ENCODE measurements at regions not wholly inside any gene's neighbourhood (a gene's known extent, or its start where the extent isn't known, plus 50 kb on each side); places are given as distances from the start of the nearest gene placed in this dataset.

GRCh38 chr18:24914685-24915084, 437.3 kb downstream of the ZNF521 start:
- Mint-ChIP-seq H3K9me3 (no peaks in the 10 kb centered on the region), H3K4me1 (ENCODE audit: low read depth) (no peaks in the 10 kb centered on the region), H3K4me3 (no peak overlapping the region), H3K27me3 (ENCODE audit: low read depth) (no peaks in the 10 kb centered on the region), H3K36me3 (ENCODE audit: insufficient read depth) (no peaks in the 10 kb centered on the region)
- ATAC-seq (no peak), DNase-seq (no peak)

DNA sequence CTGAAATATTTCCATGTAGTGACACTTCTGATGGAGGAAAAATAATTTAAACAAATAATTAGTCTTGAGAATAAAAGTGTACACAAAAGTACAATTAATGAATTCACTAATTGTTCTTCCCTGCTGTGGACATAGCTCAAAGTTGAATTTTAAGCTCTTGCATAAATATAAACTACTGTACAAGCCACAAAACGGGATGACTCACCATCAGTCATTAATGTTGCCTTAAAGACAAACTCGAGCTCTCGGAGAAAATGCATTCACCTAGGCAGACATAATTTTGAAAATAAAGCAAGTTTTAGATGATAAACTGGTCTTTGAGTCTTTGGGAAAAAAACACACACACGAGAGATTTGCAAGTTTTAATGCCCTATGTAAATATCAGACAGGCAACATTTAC, 436.4 kb downstream of the ZNF521 start:
- H3K36me3 Mint-ChIP-seq (ENCODE audit: insufficient read depth) = no peaks in the 10 kb centered on the region
- no peaks in the 10 kb centered on the region for H3K9me3 Mint-ChIP-seq
- no peak for ATAC-seq
- no peaks in the 10 kb centered on the region for H3K27me3 Mint-ChIP-seq (ENCODE audit: low read depth)
- DNase-seq = no peak
- no peak overlapping the region for H3K4me3 Mint-ChIP-seq
- no peaks in the 10 kb centered on the region for H3K4me1 Mint-ChIP-seq (ENCODE audit: low read depth)

DNA sequence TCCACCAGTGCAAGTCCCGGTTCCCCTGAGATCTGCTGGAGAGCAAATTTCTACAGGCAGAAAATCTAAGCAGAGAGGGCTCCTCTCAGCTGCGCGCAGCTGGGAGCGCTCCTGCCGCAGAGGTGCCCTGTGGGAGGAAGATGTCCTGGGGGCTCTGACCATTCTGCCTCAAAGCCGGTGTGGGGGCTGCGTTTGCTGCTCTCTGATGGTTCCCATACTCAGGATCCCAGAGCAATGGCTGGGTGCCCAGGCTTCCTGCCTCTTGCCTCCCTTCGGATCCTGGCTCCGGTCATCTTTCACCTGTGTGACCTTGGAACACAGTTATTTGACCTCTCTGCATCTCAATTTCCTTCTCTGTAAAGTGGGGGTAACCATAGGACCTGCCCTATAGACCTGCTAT, 434.2 kb downstream of the ZNF521 start:
- ATAC-seq = no peak
- H3K36me3 Mint-ChIP-seq (ENCODE audit: insufficient read depth) = no peaks in the 10 kb centered on the region

GRCh38 chr18:24918257-24918656, 433.7 kb downstream of the ZNF521 start:
- H3K4me3 Mint-ChIP-seq = no peak overlapping the region
- H3K4me1 Mint-ChIP-seq (ENCODE audit: low read depth) = no peaks in the 10 kb centered on the region
- ATAC-seq = no peak
- no peaks in the 10 kb centered on the region for H3K9me3 Mint-ChIP-seq
- no peaks in the 10 kb centered on the region for H3K36me3 Mint-ChIP-seq (ENCODE audit: insufficient read depth)
- no peaks in the 10 kb centered on the region for H3K27me3 Mint-ChIP-seq (ENCODE audit: low read depth)
- no peak for DNase-seq

More for the DNA sequence above, 434.2 kb downstream of the ZNF521 start:
- Mint-ChIP-seq H3K9me3 (no peaks in the 10 kb centered on the region), H3K4me3 (no peak overlapping the region), H3K4me1 (ENCODE audit: low read depth) (no peaks in the 10 kb centered on the region), H3K27me3 (ENCODE audit: low read depth) (no peaks in the 10 kb centered on the region)
- DNase-seq = no peak

- no peaks in the 10 kb centered on the region for H3K4me1 Mint-ChIP-seq (ENCODE audit: low read depth)
- DNase-seq (no peak), ATAC-seq (no peak)
- no peak overlapping the region for H3K4me3 Mint-ChIP-seq
- H3K27me3 Mint-ChIP-seq (ENCODE audit: low read depth) = no peaks in the 10 kb centered on the region
- H3K9me3 Mint-ChIP-seq = no peaks in the 10 kb centered on the region
- no peaks in the 10 kb centered on the region for H3K36me3 Mint-ChIP-seq (ENCODE audit: insufficient read depth)
These were observed 432.7 kb downstream of the ZNF521 start for GRCh38 chr18:24919181-24919797.

- no peak for ATAC-seq
- H3K36me3 Mint-ChIP-seq (ENCODE audit: insufficient read depth) = no peaks in the 10 kb centered on the region
- no peak for DNase-seq
- H3K9me3 Mint-ChIP-seq = no peaks in the 10 kb centered on the region
- no peaks in the 10 kb centered on the region for H3K27me3 Mint-ChIP-seq (ENCODE audit: low read depth)
- peaks cover 5% of the 10 kb centered on the region for H3K4me1 Mint-ChIP-seq (ENCODE audit: low read depth)
- no peak overlapping the region for H3K4me3 Mint-ChIP-seq
These were observed 429.5 kb downstream of the ZNF521 start for GRCh38 chr18:24922491-24922890.

DNA sequence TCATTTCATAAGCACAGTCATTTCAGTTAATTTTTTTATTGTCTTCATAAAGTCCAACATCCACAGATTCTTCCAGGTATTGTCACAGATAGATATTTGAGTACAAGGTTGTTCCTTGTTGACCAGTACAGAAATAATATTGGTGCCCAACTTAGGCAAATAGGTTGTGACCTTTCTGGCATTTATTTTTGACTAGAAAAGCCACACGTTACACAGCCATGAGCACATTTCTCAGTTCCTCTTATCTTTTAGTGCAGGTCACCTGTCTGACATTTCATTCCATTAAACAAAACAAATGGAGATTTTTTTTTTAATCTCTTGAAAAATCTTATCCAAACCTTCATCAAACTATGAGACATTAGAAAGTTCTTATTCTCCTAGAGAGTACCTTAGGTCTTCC, 428.8 kb downstream of the ZNF521 start:
- Mint-ChIP-seq H3K9me3 (no peaks in the 10 kb centered on the region), H3K27me3 (ENCODE audit: low read depth) (no peaks in the 10 kb centered on the region), H3K4me1 (ENCODE audit: low read depth) (peaks cover 5% of the 10 kb centered on the region), H3K36me3 (ENCODE audit: insufficient read depth) (no peaks in the 10 kb centered on the region), H3K4me3 (no peak overlapping the region)
- no peak for DNase-seq
- ATAC-seq = no peak

DNA sequence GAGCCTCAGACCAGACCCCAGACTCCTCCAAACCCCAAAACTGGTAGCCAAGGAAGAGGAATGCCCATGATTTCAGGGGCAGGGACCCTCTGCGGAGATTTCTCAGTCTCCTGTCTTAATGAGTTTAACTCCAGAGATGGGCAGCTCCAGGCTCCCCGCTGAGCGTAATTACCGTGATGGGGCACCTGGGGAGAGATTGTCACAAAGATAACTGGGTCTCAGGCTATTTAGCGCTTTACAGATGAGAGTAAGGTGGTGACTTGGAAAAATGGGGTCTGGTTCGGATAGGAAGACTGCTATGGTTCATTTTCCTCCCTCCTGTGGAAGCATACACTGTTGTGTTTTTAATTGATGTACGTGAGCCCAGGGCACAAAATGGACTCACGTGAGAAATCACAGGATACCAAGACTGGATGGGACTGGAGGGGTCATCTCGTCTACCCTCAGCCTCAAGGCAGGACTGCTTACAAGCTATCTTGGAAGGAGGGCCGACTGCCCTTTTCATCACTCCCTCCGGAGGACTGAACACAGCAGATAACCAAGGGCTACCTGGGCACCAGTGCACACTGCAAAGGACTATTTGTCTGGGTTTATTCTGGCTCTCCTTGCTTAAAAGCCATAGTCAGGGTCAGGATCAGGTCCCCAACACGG, 427.8 kb downstream of the ZNF521 start:
- Mint-ChIP-seq H3K4me3 (no peak overlapping the region), H3K9me3 (no peaks in the 10 kb centered on the region), H3K27me3 (ENCODE audit: low read depth) (no peaks in the 10 kb centered on the region), H3K36me3 (ENCODE audit: insufficient read depth) (no peaks in the 10 kb centered on the region), H3K4me1 (ENCODE audit: low read depth) (peaks cover 6% of the 10 kb centered on the region)
- ATAC-seq (no peak), DNase-seq (no peak)

GRCh38 chr18:24926649-24927048, 425.3 kb downstream of the ZNF521 start:
- H3K27me3 Mint-ChIP-seq (ENCODE audit: low read depth) = no peaks in the 10 kb centered on the region
- peaks cover 8% of the 10 kb centered on the region for H3K4me1 Mint-ChIP-seq (ENCODE audit: low read depth)
- no peaks in the 10 kb centered on the region for H3K36me3 Mint-ChIP-seq (ENCODE audit: insufficient read depth)
- H3K9me3 Mint-ChIP-seq = no peaks in the 10 kb centered on the region
- no peak overlapping the region for H3K4me3 Mint-ChIP-seq
- ATAC-seq (no peak), DNase-seq (no peak)

- no peaks in the 10 kb centered on the region for H3K36me3 Mint-ChIP-seq (ENCODE audit: insufficient read depth)
- no peaks in the 10 kb centered on the region for H3K27me3 Mint-ChIP-seq (ENCODE audit: low read depth)
- no peak for ATAC-seq
- H3K4me3 Mint-ChIP-seq = no peak overlapping the region
- DNase-seq = no peak
- peaks cover 8% of the 10 kb centered on the region for H3K4me1 Mint-ChIP-seq (ENCODE audit: low read depth)
- no peaks in the 10 kb centered on the region for H3K9me3 Mint-ChIP-seq
These were observed 423.6 kb downstream of the ZNF521 start for GRCh38 chr18:24928301-24928878.

- no peaks in the 10 kb centered on the region for H3K9me3 Mint-ChIP-seq
- DNase-seq (no peak), ATAC-seq (no peak)
- peaks cover 8% of the 10 kb centered on the region for H3K4me1 Mint-ChIP-seq (ENCODE audit: low read depth)
- H3K27me3 Mint-ChIP-seq (ENCODE audit: low read depth) = no peaks in the 10 kb centered on the region
- H3K36me3 Mint-ChIP-seq (ENCODE audit: insufficient read depth) = no peaks in the 10 kb centered on the region
- no peak overlapping the region for H3K4me3 Mint-ChIP-seq
These were observed 421.5 kb downstream of the ZNF521 start for GRCh38 chr18:24930478-24930877.

GRCh38 chr18:24930971-24931370, 421.0 kb downstream of the ZNF521 start:
- DNase-seq = no peak
- H3K4me1 Mint-ChIP-seq (ENCODE audit: low read depth) = peaks cover 8% of the 10 kb centered on the region
- no peaks in the 10 kb centered on the region for H3K27me3 Mint-ChIP-seq (ENCODE audit: low read depth)
- no peak for ATAC-seq
- no peaks in the 10 kb centered on the region for H3K9me3 Mint-ChIP-seq
- H3K36me3 Mint-ChIP-seq (ENCODE audit: insufficient read depth) = no peaks in the 10 kb centered on the region
- H3K4me3 Mint-ChIP-seq = no peak overlapping the region

- Mint-ChIP-seq H3K36me3 (ENCODE audit: insufficient read depth) (no peaks in the 10 kb centered on the region), H3K9me3 (no peaks in the 10 kb centered on the region), H3K4me1 (ENCODE audit: low read depth) (peaks cover 2% of the 10 kb centered on the region), H3K27me3 (ENCODE audit: low read depth) (no peaks in the 10 kb centered on the region), H3K4me3 (no peak overlapping the region)
- ATAC-seq (no peak), DNase-seq (no peak)
These were observed 418.6 kb downstream of the ZNF521 start for GRCh38 chr18:24933345-24933744.

- Mint-ChIP-seq H3K9me3 (no peaks in the 10 kb centered on the region), H3K27me3 (ENCODE audit: low read depth) (no peaks in the 10 kb centered on the region), H3K4me3 (no peak overlapping the region), H3K36me3 (ENCODE audit: insufficient read depth) (no peaks in the 10 kb centered on the region), H3K4me1 (ENCODE audit: low read depth) (peaks cover 2% of the 10 kb centered on the region)
- no peak for DNase-seq
- no peak for ATAC-seq
These were observed 417.6 kb downstream of the ZNF521 start for GRCh38 chr18:24934258-24934932.

DNA sequence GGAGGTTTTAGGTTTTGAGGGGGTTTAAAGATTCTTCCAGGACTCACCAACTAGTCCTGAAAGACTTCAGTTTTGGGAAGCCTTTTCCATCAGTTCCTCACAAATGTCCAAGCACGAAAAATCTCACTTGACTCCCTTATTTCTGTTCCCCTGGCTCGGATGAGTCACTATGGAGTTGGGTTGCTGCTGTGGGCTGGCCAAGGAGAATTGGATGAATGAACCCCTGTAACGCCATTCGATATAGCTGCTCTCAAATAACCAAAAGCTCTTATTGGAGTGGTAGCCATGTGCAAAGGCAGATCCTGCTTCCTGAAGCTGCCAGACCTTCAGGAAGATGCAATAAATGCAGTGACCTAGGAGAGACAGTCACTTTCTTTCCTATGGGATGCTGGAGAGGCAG, 417.0 kb downstream of the ZNF521 start:
- DNase-seq (no peak), ATAC-seq (no peak)
- H3K9me3 Mint-ChIP-seq = no peaks in the 10 kb centered on the region
- peaks cover 2% of the 10 kb centered on the region for H3K4me1 Mint-ChIP-seq (ENCODE audit: low read depth)
- no peaks in the 10 kb centered on the region for H3K27me3 Mint-ChIP-seq (ENCODE audit: low read depth)
- H3K36me3 Mint-ChIP-seq (ENCODE audit: insufficient read depth) = no peaks in the 10 kb centered on the region
- H3K4me3 Mint-ChIP-seq = no peak overlapping the region

Measured in activated T-cell treated with anti-CD3 and anti-CD28 coated beads, Interleukin-2, amount 50 U/mL, for 4 hours (primary cell).